ENCODE measurements at regions not wholly inside any gene's neighbourhood (a gene's known extent, or its start where the extent isn't known, plus 50 kb on each side); places are given as distances from the start of the nearest gene placed in this dataset.

- Mint-ChIP-seq H3K9me3 (peaks cover 1 to 22% (median 9%) of the 10 kb centered on the region in 11 donors), H3K27ac (no peak overlapping the region), H3K36me3 (peaks cover 0 to 3% (median 0%) of the 10 kb centered on the region in 5 donors), H3K4me1 (no peaks in the 10 kb centered on the region), H3K4me3 (no peak overlapping the region), H3K27me3 (no peaks in the 10 kb centered on the region)
- no peaks in the 10 kb centered on the region for H3K9me3 ChIP-seq (ENCODE audit: control insufficient read depth in 2 of 3, low read length in 3 of 3)
- no peak for DNase-seq
- H3K27me3 ChIP-seq (ENCODE audit: control insufficient read depth in 2 of 2, insufficient read depth in 2 of 2, low read length in 2 of 2) = no peaks in the 10 kb centered on the region
- no peak for ATAC-seq
- H3K27ac ChIP-seq (ENCODE audit: low read depth, low read length) = no peak overlapping the region
- intact Hi-C loops (cut with micrococcal nuclease) = no loop called here
- CTCF ChIA-PET = no interaction called here
- H3K4me1 ChIP-seq (ENCODE audit: control insufficient read depth in 2 of 2, insufficient read depth in 2 of 2, low read length in 2 of 2) = no peaks in the 10 kb centered on the region
- no peaks in the 10 kb centered on the region for H3K36me3 ChIP-seq (ENCODE audit: control insufficient read depth in 2 of 3, insufficient read depth in 3 of 3, low read length in 3 of 3)
- H3K4me3 ChIP-seq (ENCODE audit: low read length) = no peak overlapping the region
- POLR2A ChIA-PET = no interaction called here
Measured at GRCh38 chr20:12173347-12174012, 255.8 kb downstream of the BTBD3 start.

- no peak overlapping the region for H3K4me3 Mint-ChIP-seq
- H3K36me3 Mint-ChIP-seq = peaks cover 0 to 3% (median 0%) of the 10 kb centered on the region in 5 donors
- ATAC-seq = no peak
- Histone ChIP-seq H3K9me3 (ENCODE audit: control insufficient read depth in 2 of 3, low read length in 3 of 3) (no peaks in the 10 kb centered on the region), H3K4me1 (ENCODE audit: control insufficient read depth in 2 of 2, insufficient read depth in 2 of 2, low read length in 2 of 2) (no peaks in the 10 kb centered on the region), H3K27me3 (ENCODE audit: control insufficient read depth in 2 of 2, insufficient read depth in 2 of 2, low read length in 2 of 2) (no peaks in the 10 kb centered on the region), H3K36me3 (ENCODE audit: control insufficient read depth in 2 of 3, insufficient read depth in 3 of 3, low read length in 3 of 3) (no peaks in the 10 kb centered on the region), H3K27ac (ENCODE audit: low read depth, low read length) (no peak overlapping the region), H3K4me3 (ENCODE audit: low read length) (no peak overlapping the region)
- no peak overlapping the region for H3K27ac Mint-ChIP-seq
- peaks cover 0 to 25% (median 7%) of the 10 kb centered on the region in 11 donors for H3K9me3 Mint-ChIP-seq
- ChIA-PET CTCF (no interaction called here), POLR2A (no interaction called here)
- intact Hi-C loops (cut with micrococcal nuclease) = no loop called here
- H3K4me1 Mint-ChIP-seq = no peaks in the 10 kb centered on the region
- H3K27me3 Mint-ChIP-seq = no peaks in the 10 kb centered on the region
- no peak for DNase-seq
Measured at GRCh38 chr20:12175538-12175937, 257.8 kb downstream of the BTBD3 start.

GRCh38 chr20:12177657-12178293, 260.1 kb downstream of the BTBD3 start:
- H3K27ac ChIP-seq (ENCODE audit: low read depth, low read length) = no peak overlapping the region
- H3K27me3 ChIP-seq (ENCODE audit: control insufficient read depth in 2 of 2, insufficient read depth in 2 of 2, low read length in 2 of 2) = no peaks in the 10 kb centered on the region
- H3K4me3 ChIP-seq (ENCODE audit: low read length) = no peak overlapping the region
- H3K9me3 Mint-ChIP-seq = peaks cover 0 to 18% (median 4%) of the 10 kb centered on the region in 11 donors
- no peaks in the 10 kb centered on the region for H3K9me3 ChIP-seq (ENCODE audit: control insufficient read depth in 2 of 3, low read length in 3 of 3)
- intact Hi-C loops (cut with micrococcal nuclease) = no loop called here
- H3K36me3 ChIP-seq (ENCODE audit: control insufficient read depth in 2 of 3, insufficient read depth in 3 of 3, low read length in 3 of 3) = no peaks in the 10 kb centered on the region
- H3K4me3 Mint-ChIP-seq = no peak overlapping the region
- DNase-seq (no peak), ATAC-seq (no peak)
- H3K27ac Mint-ChIP-seq = no peak overlapping the region
- ChIA-PET POLR2A (no interaction called here), CTCF (no interaction called here)
- no peaks in the 10 kb centered on the region for H3K4me1 Mint-ChIP-seq
- no peaks in the 10 kb centered on the region for H3K36me3 Mint-ChIP-seq
- H3K4me1 ChIP-seq (ENCODE audit: control insufficient read depth in 2 of 2, insufficient read depth in 2 of 2, low read length in 2 of 2) = no peaks in the 10 kb centered on the region
- H3K27me3 Mint-ChIP-seq = no peaks in the 10 kb centered on the region

GRCh38 chr20:12179692-12180091, 262.0 kb downstream of the BTBD3 start:
- intact Hi-C loops (cut with micrococcal nuclease) = no loop called here
- no peak for DNase-seq
- Histone ChIP-seq H3K4me1 (ENCODE audit: control insufficient read depth in 2 of 2, insufficient read depth in 2 of 2, low read length in 2 of 2) (no peaks in the 10 kb centered on the region), H3K9me3 (ENCODE audit: control insufficient read depth in 2 of 3, low read length in 3 of 3) (no peaks in the 10 kb centered on the region), H3K27me3 (ENCODE audit: control insufficient read depth in 2 of 2, insufficient read depth in 2 of 2, low read length in 2 of 2) (no peaks in the 10 kb centered on the region), H3K4me3 (ENCODE audit: low read length) (no peak overlapping the region), H3K27ac (ENCODE audit: low read depth, low read length) (no peak overlapping the region), H3K36me3 (ENCODE audit: control insufficient read depth in 2 of 3, insufficient read depth in 3 of 3, low read length in 3 of 3) (no peaks in the 10 kb centered on the region)
- CTCF ChIA-PET = no interaction called here
- POLR2A ChIA-PET = no interaction called here
- no peak for ATAC-seq
- Mint-ChIP-seq H3K36me3 (no peaks in the 10 kb centered on the region), H3K27me3 (no peaks in the 10 kb centered on the region), H3K9me3 (peaks cover 0 to 15% (median 4%) of the 10 kb centered on the region in 11 donors), H3K27ac (no peak overlapping the region), H3K4me3 (no peak overlapping the region), H3K4me1 (no peaks in the 10 kb centered on the region)

GRCh38 chr20:12180107-12180661, 262.5 kb downstream of the BTBD3 start:
- DNase-seq (no peak), ATAC-seq (no peak)
- H3K4me3 ChIP-seq (ENCODE audit: low read length) = no peak overlapping the region
- no peaks in the 10 kb centered on the region for H3K4me1 ChIP-seq (ENCODE audit: control insufficient read depth in 2 of 2, insufficient read depth in 2 of 2, low read length in 2 of 2)
- H3K36me3 Mint-ChIP-seq = no peaks in the 10 kb centered on the region
- H3K4me3 Mint-ChIP-seq = no peak overlapping the region
- no peaks in the 10 kb centered on the region for H3K4me1 Mint-ChIP-seq
- H3K27me3 ChIP-seq (ENCODE audit: control insufficient read depth in 2 of 2, insufficient read depth in 2 of 2, low read length in 2 of 2) = no peaks in the 10 kb centered on the region
- peaks cover 0 to 10% (median 4%) of the 10 kb centered on the region in 11 donors for H3K9me3 Mint-ChIP-seq
- intact Hi-C loops (cut with micrococcal nuclease) = no loop called here
- H3K27me3 Mint-ChIP-seq = no peaks in the 10 kb centered on the region
- ChIA-PET CTCF (no interaction called here), POLR2A (no interaction called here)
- no peaks in the 10 kb centered on the region for H3K9me3 ChIP-seq (ENCODE audit: control insufficient read depth in 2 of 3, low read length in 3 of 3)
- H3K27ac Mint-ChIP-seq = no peak overlapping the region
- no peak overlapping the region for H3K27ac ChIP-seq (ENCODE audit: low read depth, low read length)
- H3K36me3 ChIP-seq (ENCODE audit: control insufficient read depth in 2 of 3, insufficient read depth in 3 of 3, low read length in 3 of 3) = no peaks in the 10 kb centered on the region

GRCh38 chr20:12198281-12198680, 280.6 kb downstream of the BTBD3 start:
- ChIA-PET CTCF (no interaction called here), POLR2A (no interaction called here)
- Mint-ChIP-seq H3K4me3 (no peak overlapping the region), H3K27ac (no peak overlapping the region), H3K9me3 (peaks cover 3 to 17% (median 7%) of the 10 kb centered on the region in 11 donors), H3K36me3 (no peaks in the 10 kb centered on the region), H3K27me3 (no peaks in the 10 kb centered on the region), H3K4me1 (no peaks in the 10 kb centered on the region)
- Histone ChIP-seq H3K9me3 (ENCODE audit: control insufficient read depth in 2 of 3, low read length in 3 of 3) (no peaks in the 10 kb centered on the region), H3K4me3 (ENCODE audit: low read length) (no peak overlapping the region), H3K36me3 (ENCODE audit: control insufficient read depth in 2 of 3, insufficient read depth in 3 of 3, low read length in 3 of 3) (no peaks in the 10 kb centered on the region), H3K27me3 (ENCODE audit: control insufficient read depth in 2 of 2, insufficient read depth in 2 of 2, low read length in 2 of 2) (no peaks in the 10 kb centered on the region), H3K4me1 (ENCODE audit: control insufficient read depth in 2 of 2, insufficient read depth in 2 of 2, low read length in 2 of 2) (no peaks in the 10 kb centered on the region), H3K27ac (ENCODE audit: low read depth, low read length) (no peak overlapping the region)
- intact Hi-C loops (cut with micrococcal nuclease) = no loop called here
- no peak for DNase-seq
- no peak for ATAC-seq

- Histone ChIP-seq H3K36me3 (ENCODE audit: control insufficient read depth in 2 of 3, insufficient read depth in 3 of 3, low read length in 3 of 3) (no peaks in the 10 kb centered on the region), H3K27ac (ENCODE audit: low read depth, low read length) (no peak overlapping the region), H3K9me3 (ENCODE audit: control insufficient read depth in 2 of 3, low read length in 3 of 3) (no peaks in the 10 kb centered on the region), H3K4me1 (ENCODE audit: control insufficient read depth in 2 of 2, insufficient read depth in 2 of 2, low read length in 2 of 2) (no peaks in the 10 kb centered on the region), H3K4me3 (ENCODE audit: low read length) (no peak overlapping the region), H3K27me3 (ENCODE audit: control insufficient read depth in 2 of 2, insufficient read depth in 2 of 2, low read length in 2 of 2) (no peaks in the 10 kb centered on the region)
- CTCF ChIA-PET = no interaction called here
- H3K4me1 Mint-ChIP-seq = no peaks in the 10 kb centered on the region
- DNase-seq (no peak), ATAC-seq (no peak)
- H3K27ac Mint-ChIP-seq = no peak overlapping the region
- intact Hi-C loops (cut with micrococcal nuclease) = no loop called here
- POLR2A ChIA-PET = no interaction called here
- peaks cover 2 to 21% (median 7%) of the 10 kb centered on the region in 11 donors for H3K9me3 Mint-ChIP-seq
- no peak overlapping the region for H3K4me3 Mint-ChIP-seq
- no peaks in the 10 kb centered on the region for H3K36me3 Mint-ChIP-seq
- no peaks in the 10 kb centered on the region for H3K27me3 Mint-ChIP-seq
Measured at GRCh38 chr20:12199703-12200102, 282.0 kb downstream of the BTBD3 start.

All from naive thymus-derived CD4-positive, alpha-beta T cell (primary cell).